Transverse colon (tissue), 4 donors: ENCODE measurements at regions not wholly inside any gene's neighbourhood (a gene's known extent, or its start where the extent isn't known, plus 50 kb on each side); places are given as distances from the start of the nearest gene placed in this dataset.

Source experiments
- DNase-seq: peaks from one replicate; pipeline ENCODE4 v3.0.0-alpha.2; 2019
- H3K27ac ChIP-seq, 4 donors: fragments of 200-600 bp; sonication (generic); 2 replicates each; pipeline ENCODE4 v1.5.1; 2016 to 2018; ENCODE audit warnings: inconsistent platforms in 4 of 4
- H3K27me3 ChIP-seq: fragments of 200-600 bp; sonication (generic); 2 replicates; pipeline ENCODE4 v1.5.1; 2017; ENCODE audit warnings: inconsistent platforms
- H3K36me3 ChIP-seq, 4 donors: fragments of 200-600 bp; sonication (generic); 2 replicates each; pipeline ENCODE4 v1.5.1; 2017 to 2019; ENCODE audit warnings: inconsistent platforms in 4 of 4
- H3K4me1 ChIP-seq, 4 donors: fragments of 200-600 bp; sonication (generic); 2 replicates each; pipeline ENCODE4 v1.5.1; 2017 to 2020; ENCODE audit warnings: inconsistent platforms in 4 of 4
- H3K4me3 ChIP-seq, 4 donors: fragments of 200-600 bp; sonication (generic); 1 replicate in 1 of 4; 2 replicates in 3 of 4; pipeline versions ENCODE4 v1.5.1 to v1.6.1; 2017 to 2019; ENCODE audit warnings: inconsistent platforms in 4 of 4
- H3K9me3 ChIP-seq, 2 donors: fragments of 200-600 bp; sonication (generic); 2 replicates each; pipeline ENCODE4 v1.5.1; 2017 to 2019; ENCODE audit warnings: inconsistent platforms in 2 of 2
- CTCF ChIP-seq, 5 experiments: fragments of 200-600 bp in 3 of 5; fragments of 450-650 bp in 2 of 5; sonication (generic) in 3 of 5; IDR thresholded peaks; 1 replicate in 2 of 5; 2 replicates in 3 of 5; pipeline ENCODE4 v1.5.1; 2016 to 2017; ENCODE audit warnings: antibody characterized with exemption in 5 of 5, inconsistent platforms in 3 of 5, mild to moderate bottlenecking in 2 of 5, moderate library complexity in 1 of 5
- EP300 ChIP-seq: sonication (generic); formaldehyde crosslinking; IDR thresholded peaks from one replicate; pipeline ENCODE4 v1.6.1; 2017; ENCODE audit warnings: antibody characterized with exemption, low read depth
- POLR2A ChIP-seq: fragments of 450-650 bp; IDR thresholded peaks from one replicate; pipeline ENCODE4 v1.6.1; 2016; ENCODE audit warnings: antibody characterized with exemption, mild to moderate bottlenecking, moderate library complexity
- POLR2AphosphoS5 ChIP-seq, 3 donors: sonication (generic); formaldehyde crosslinking; IDR thresholded peaks; one replicate each; pipeline ENCODE4 v1.6.1; 2016; ENCODE audit warnings: antibody characterized with exemption in 3 of 3
- WGBS, 2 donors: methylation state at CpG; one replicate each; pipeline ENCODE4 v1.1.5; 2018; ENCODE audit warnings: low coverage in 1 of 2; 5-methylcytosine and 5-hydroxymethylcytosine counted together
- in situ Hi-C, 4 donors: fragments of 200-750 bp; cut with MboI; loops; one replicate each; pipeline versions ENCODE4 v1.15.0 to v1.15.1; 2017; ENCODE audit warnings: low sequenced_read_pairs in 3 of 4, low pct_ligation_motif_present in 1 of 4, low pct_unique_long_range_greater_than_20kb in 1 of 4
- intact Hi-C: fragments of 100-400 bp; cut with DNase I; formaldehyde crosslinking; loops from one replicate; pipeline ENCODE4 v1.15.1; 2023; ENCODE audit warnings: low total_unique reads

- DNase-seq, result no peak
- no peak for TF ChIP-seq CTCF (IDR thresholded peaks at IDR 0.05)
- no peak for TF ChIP-seq POLR2A
- no peak for TF ChIP-seq EP300
- TF ChIP-seq POLR2AphosphoS5 (IDR thresholded peaks at IDR 0.05), result no peak
- WGBS, 2 donors, result 83% methylated on average over 11 of the region's 11 CpGs; no CpG with 5 or more reads in 1 of the 2 donors
- Histone ChIP-seq H3K4me3 (no peak overlapping the region), H3K27me3 (no peaks in the 10 kb centered on the region), H3K36me3 (no peaks in the 10 kb centered on the region), H3K9me3 (no peaks in the 10 kb centered on the region), H3K4me1 (no peaks in the 10 kb centered on the region), H3K27ac (no peak overlapping the region)
- intact Hi-C loops (no loop called here), in situ Hi-C loops (no loop called here)
These were observed 114.6 kb downstream of the TTC32 start for GRCh38 chr2:19787134-19787533.

- Histone ChIP-seq H3K4me3 (no peak overlapping the region), H3K27ac (no peak overlapping the region), H3K9me3 (no peaks in the 10 kb centered on the region), H3K4me1 (no peaks in the 10 kb centered on the region), H3K27me3 (no peaks in the 10 kb centered on the region), H3K36me3 (no peaks in the 10 kb centered on the region)
- intact Hi-C loops (no loop called here), in situ Hi-C loops (no loop called here)
- DNase-seq, result no peak
- 67% methylated on average over 2 to 5 of the region's 5 CpGs for WGBS, 2 donors
- TF ChIP-seq CTCF (IDR thresholded peaks at IDR 0.05), result no peak
- no peak for TF ChIP-seq EP300
These were observed 115.2 kb downstream of the TTC32 start for GRCh38 chr2:19786408-19787058.

- DNase-seq, result no peak
- TF ChIP-seq EP300 (no peak), CTCF (IDR thresholded peaks at IDR 0.05) (no peak), POLR2A (no peak), POLR2AphosphoS5 (IDR thresholded peaks at IDR 0.05) (no peak)
- Histone ChIP-seq H3K9me3 (no peaks in the 10 kb centered on the region), H3K27ac (no peak overlapping the region), H3K27me3 (no peaks in the 10 kb centered on the region), H3K36me3 (no peaks in the 10 kb centered on the region), H3K4me1 (no peaks in the 10 kb centered on the region), H3K4me3 (no peak overlapping the region)
- 79 to 87% methylated on average over 3 to 4 of the region's 4 CpGs for WGBS, 2 donors
- intact Hi-C loops, result no loop called here
- in situ Hi-C loops, result no loop called here
These were observed 115.9 kb downstream of the TTC32 start for GRCh38 chr2:19785867-19786266.

- H3K27me3 ChIP-seq, result no peaks in the 10 kb centered on the region
- H3K36me3 ChIP-seq, result no peaks in the 10 kb centered on the region
- 88 to 90% methylated on average over 4 to 7 of the region's 7 CpGs for WGBS, 2 donors
- no peak overlapping the region for H3K4me3 ChIP-seq
- no peaks in the 10 kb centered on the region for H3K4me1 ChIP-seq
- in situ Hi-C loops, result no loop called here
- intact Hi-C loops, result no loop called here
- H3K27ac ChIP-seq, result no peak overlapping the region
- DNase-seq, result no peak
- TF ChIP-seq CTCF (IDR thresholded peaks at IDR 0.05), result no peak
- no peaks in the 10 kb centered on the region for H3K9me3 ChIP-seq
These were observed 116.3 kb downstream of the TTC32 start for GRCh38 chr2:19785447-19785846.
